HEK293 (cell line): ENCODE measurements at regions not wholly inside any gene's neighbourhood (a gene's known extent, or its start where the extent isn't known, plus 50 kb on each side); places are given as distances from the start of the nearest gene placed in this dataset.

Experiments
- CTCF ChIA-PET: fragments of 350-600 bp; formaldehyde crosslinking; extraction: SDS; loops from one replicate; lab custom pipeline; 2021; ENCODE audit warnings: antibody characterized with exemption; lab: Yijun Ruan, JAX
- POLR2A ChIA-PET: fragments of 300-600 bp; formaldehyde crosslinking; extraction: SDS; loops from one replicate; lab custom pipeline; 2020; ENCODE audit warnings: antibody characterized with exemption, inconsistent platforms; lab: Yijun Ruan, JAX
- H3K27ac ChIP-seq: fragments of 200-500 bp; sonication (Bioruptor generic); 2 replicates; pipeline ENCODE4 v1.5.1; 2014; ENCODE audit warnings: low read depth, low read length, control low read depth, inconsistent platforms; ENCODE audit errors: extremely low read depth
- H3K36me3 ChIP-seq, 2 experiments: fragments of 200-500 bp in 1 of 2; sonication (Bioruptor generic) in 1 of 2; 1 replicate in 1 of 2; 2 replicates in 1 of 2; pipeline ENCODE4 v1.5.1; 2014 to 2017; ENCODE audit warnings: inconsistent platforms in 2 of 2, low read length in 2 of 2; ENCODE audit not compliant: control insufficient read depth in 2 of 2, insufficient read depth in 1 of 2
- H3K4me1 ChIP-seq: fragments of 200-500 bp; sonication (Bioruptor generic); 2 replicates; pipeline ENCODE4 v1.5.1; 2014; ENCODE audit warnings: mild to moderate bottlenecking, low read length, inconsistent platforms; ENCODE audit not compliant: control insufficient read depth, insufficient read depth
- H3K4me3 ChIP-seq: 2 replicates; pipeline ENCODE4 v1.5.1; 2011; ENCODE audit warnings: low read depth, mild to moderate bottlenecking, control low read depth, low read length, moderate library complexity
- H3K9me3 ChIP-seq: fragments of 200-500 bp; sonication (Bioruptor generic); 2 replicates; pipeline ENCODE4 v1.5.1; 2014; ENCODE audit warnings: low read depth, low read length, inconsistent platforms; ENCODE audit not compliant: control insufficient read depth, insufficient read depth
- FEZF1 ChIP-seq: fragments of 450-650 bp; formaldehyde crosslinking; IDR thresholded peaks from 2 replicates; pipeline ENCODE4 v1.5.1; 2016; ENCODE audit warnings: missing biosample characterization, missing genetic modification characterization
- HOXC10 ChIP-seq: sonication (generic); formaldehyde crosslinking; IDR thresholded peaks from 2 replicates; pipeline ENCODE4 v1.8.1; 2023; ENCODE audit warnings: mild to moderate bottlenecking, missing genetic modification reagents
- IKZF3 ChIP-seq: fragments of 450-650 bp; IDR thresholded peaks from 2 replicates; pipeline ENCODE4 v1.5.0; 2018; ENCODE audit warnings: missing biosample characterization, mild to moderate bottlenecking, missing genetic modification characterization, moderate library complexity
- KLF17 ChIP-seq: fragments of 450-650 bp; formaldehyde crosslinking; IDR thresholded peaks from 2 replicates; pipeline ENCODE4 v1.5.1; 2016; ENCODE audit warnings: missing biosample characterization, missing genetic modification characterization
- KLF9 ChIP-seq: fragments of 450-650 bp; formaldehyde crosslinking; IDR thresholded peaks from 2 replicates; pipeline ENCODE4 v1.5.1; 2016; ENCODE audit warnings: missing biosample characterization, missing genetic modification characterization, low read depth
- PRDM4 ChIP-seq: fragments of 450-650 bp; formaldehyde crosslinking; IDR thresholded peaks from 2 replicates; pipeline ENCODE4 v1.5.1; 2017; ENCODE audit warnings: missing biosample characterization, missing genetic modification characterization
- PRDM6 ChIP-seq: fragments of 450-650 bp; formaldehyde crosslinking; IDR thresholded peaks from 2 replicates; pipeline ENCODE4 v1.5.1; 2017; ENCODE audit warnings: missing biosample characterization, missing genetic modification characterization
- SETDB1 ChIP-seq: IDR thresholded peaks from one replicate; pipeline ENCODE4 v1.6.1; 2017; ENCODE audit warnings: mild to moderate bottlenecking, low read length, moderate library complexity, mixed read lengths; ENCODE audit not compliant: insufficient read length
- WT1 ChIP-seq: fragments of 450-650 bp; formaldehyde crosslinking; IDR thresholded peaks from 2 replicates; pipeline ENCODE4 v1.5.1; 2016; ENCODE audit warnings: missing biosample characterization, missing genetic modification characterization
- ZBTB17 ChIP-seq: fragments of 450-650 bp; formaldehyde crosslinking; IDR thresholded peaks from 2 replicates; pipeline ENCODE4 v1.5.1; 2016; ENCODE audit warnings: missing biosample characterization, missing genetic modification characterization
- ZBTB20 ChIP-seq: fragments of 450-650 bp; formaldehyde crosslinking; IDR thresholded peaks from 2 replicates; pipeline ENCODE4 v1.5.1; 2016; ENCODE audit warnings: missing biosample characterization, missing genetic modification characterization
- ZBTB26 ChIP-seq: fragments of 450-650 bp; formaldehyde crosslinking; optimal IDR thresholded peaks from 2 replicates; pipeline ENCODE3; 2016; ENCODE audit warnings: missing biosample characterization, mild to moderate bottlenecking, missing genetic modification characterization
- ZBTB8A ChIP-seq: fragments of 450-650 bp; formaldehyde crosslinking; IDR thresholded peaks from 2 replicates; pipeline ENCODE4 v1.5.1; 2016; ENCODE audit warnings: missing biosample characterization, missing genetic modification characterization
- ZFP41 ChIP-seq: fragments of 450-650 bp; formaldehyde crosslinking; IDR thresholded peaks from 2 replicates; pipeline ENCODE4 v1.5.1; 2016; ENCODE audit warnings: missing biosample characterization, missing genetic modification characterization, borderline replicate concordance
- ZNF138 ChIP-seq: fragments of 450-650 bp; formaldehyde crosslinking; IDR thresholded peaks from 2 replicates; pipeline ENCODE4 v1.5.1; 2016; ENCODE audit warnings: missing biosample characterization, missing genetic modification characterization, borderline replicate concordance
- ZNF214 ChIP-seq: fragments of 450-650 bp; formaldehyde crosslinking; IDR thresholded peaks from 2 replicates; pipeline ENCODE4 v1.5.1; 2017; ENCODE audit warnings: missing biosample characterization, mild to moderate bottlenecking, missing genetic modification characterization, borderline replicate concordance
- ZNF48 ChIP-seq: fragments of 450-650 bp; formaldehyde crosslinking; IDR thresholded peaks from 2 replicates; pipeline ENCODE4 v1.5.1; 2016; ENCODE audit warnings: missing biosample characterization, missing genetic modification characterization
- ZNF521 ChIP-seq: fragments of 450-650 bp; formaldehyde crosslinking; IDR thresholded peaks from 2 replicates; pipeline ENCODE4 v1.5.1; 2017; ENCODE audit warnings: missing biosample characterization, mild to moderate bottlenecking, missing genetic modification characterization
- ZNF560 ChIP-seq: fragments of 450-650 bp; formaldehyde crosslinking; IDR thresholded peaks from 2 replicates; pipeline ENCODE4 v1.5.1; 2017; ENCODE audit warnings: missing biosample characterization, missing genetic modification characterization, borderline replicate concordance
- ZNF623 ChIP-seq: fragments of 450-650 bp; formaldehyde crosslinking; IDR thresholded peaks from 2 replicates; pipeline ENCODE4 v1.5.1; 2016; ENCODE audit warnings: missing biosample characterization, missing genetic modification characterization
- ZNF658 ChIP-seq: fragments of 450-650 bp; formaldehyde crosslinking; IDR thresholded peaks from 2 replicates; pipeline ENCODE4; 2016; ENCODE audit warnings: missing biosample characterization, missing genetic modification characterization
- ZNF747 ChIP-seq: fragments of 450-650 bp; formaldehyde crosslinking; IDR thresholded peaks from 2 replicates; pipeline ENCODE4 v1.5.1; 2016; ENCODE audit warnings: missing biosample characterization, missing genetic modification characterization
- ZNF776 ChIP-seq: fragments of 450-650 bp; formaldehyde crosslinking; IDR thresholded peaks from 2 replicates; pipeline ENCODE4 v1.5.0; 2017; ENCODE audit warnings: missing biosample characterization, missing genetic modification characterization, borderline replicate concordance
- ZXDB ChIP-seq: fragments of 450-650 bp; formaldehyde crosslinking; IDR thresholded peaks from 2 replicates; pipeline ENCODE4 v1.5.1; 2016; ENCODE audit warnings: missing biosample characterization, missing genetic modification characterization

GRCh38 chr6:114892211-114892610 is 549.4 kb upstream of the HS3ST5 start:
- no peaks in the 10 kb centered on the region for H3K36me3 ChIP-seq
- no peaks in the 10 kb centered on the region for H3K4me1 ChIP-seq
- ChIA-PET CTCF (interaction anchor here (0.6 kb wide), 1 partner anchor 784 kb away, joined by 3 read pairs; no protein-coding TSS in a partner anchor), POLR2A (no interaction called here)
- no peak overlapping the region for H3K27ac ChIP-seq
- H3K9me3 ChIP-seq, result no peaks in the 10 kb centered on the region
- H3K4me3 ChIP-seq, result no peak overlapping the region
- no peak for TF ChIP-seq ZNF48 (tag by site-specific recombination)
- no peak for TF ChIP-seq ZBTB26 (tag by site-specific recombination)
- TF ChIP-seq SETDB1, result no peak
- no peak for TF ChIP-seq ZBTB8A (tag by site-specific recombination)
- no peak for TF ChIP-seq FEZF1 (tag by site-specific recombination)
- no peak for TF ChIP-seq ZNF138
- no peak for TF ChIP-seq ZNF747 (tag by site-specific recombination)
- TF ChIP-seq KLF9 (tag by site-specific recombination), result no peak
- no peak for TF ChIP-seq ZNF623
- TF ChIP-seq HOXC10 (CRISPR knock-in tag), result no peak
- TF ChIP-seq ZNF214 (tag by site-specific recombination), result no peak
- no peak for TF ChIP-seq IKZF3 (tag by site-specific recombination)
- no peak for TF ChIP-seq ZBTB20 (tag by site-specific recombination)

- POLR2A ChIA-PET, result no interaction called here
- CTCF ChIA-PET, result interaction anchor here (0.6 kb wide), 1 partner anchor 96 kb away, joined by 3 read pairs; no protein-coding TSS in a partner anchor
- Histone ChIP-seq H3K4me3 (no peak overlapping the region), H3K9me3 (no peaks in the 10 kb centered on the region), H3K4me1 (no peaks in the 10 kb centered on the region), H3K27ac (no peak overlapping the region), H3K36me3 (no peaks in the 10 kb centered on the region)
- TF ChIP-seq WT1 (tag by site-specific recombination), result no peak
- TF ChIP-seq ZNF658, result no peak
- no peak for TF ChIP-seq ZFP41 (tag by site-specific recombination)
These were observed 545.4 kb upstream of the HS3ST5 start for GRCh38 chr6:114888241-114888640.

GRCh38 chr6:114886670-114887436 is 544.0 kb upstream of the HS3ST5 start:
- Histone ChIP-seq H3K36me3 (no peaks in the 10 kb centered on the region), H3K9me3 (no peaks in the 10 kb centered on the region), H3K4me3 (no peak overlapping the region), H3K27ac (no peak overlapping the region), H3K4me1 (no peaks in the 10 kb centered on the region)
- TF ChIP-seq ZXDB (tag by site-specific recombination) (no peak), ZNF560 (tag by site-specific recombination) (no peak), PRDM6 (no peak), KLF17 (tag by site-specific recombination) (no peak), ZNF521 (tag by site-specific recombination) (no peak), ZNF776 (tag by site-specific recombination) (no peak), ZBTB17 (tag by site-specific recombination) (no peak), PRDM4 (tag by site-specific recombination) (no peak)
- ChIA-PET POLR2A (no interaction called here), CTCF (interaction anchor here (0.6 kb wide), 1 partner anchor 11 kb away, joined by 3 read pairs; no protein-coding TSS in a partner anchor)
